Activated B cell treated with CpG ODN at 0.5 μM for 24 hours (primary cell): ENCODE measurements at regions not wholly inside any gene's neighbourhood (a gene's known extent, or its start where the extent isn't known, plus 50 kb on each side); places are given as distances from the start of the nearest gene placed in this dataset.

ENCODE experiments used
- ATAC-seq: fragments of 200-7000 bp; cut with Tn5 transposase; one replicate; pipeline ENCODE4 v1.10.0; 2021; ENCODE audit warnings: low read depth, mild to moderate bottlenecking, moderate library complexity
- CTCF ChIA-PET: fragments of 350-600 bp; sonication (Branson Sonifier 250); formaldehyde crosslinking; loops from one replicate; lab custom pipeline; 2021; ENCODE audit warnings: antibody characterized with exemption; lab: Charles Lee
- POLR2A ChIA-PET: fragments of 350-600 bp; sonication (Branson Sonifier 250); formaldehyde crosslinking; loops from one replicate; lab custom pipeline; 2021; ENCODE audit warnings: antibody characterized with exemption; lab: Charles Lee
- DNase-seq: peaks from one replicate; pipeline ENCODE4 v3.0.0; 2022
- H3K27ac Mint-ChIP-seq: one replicate; pipeline ENCODE4 v1.8.0; 2020; ENCODE audit warnings: mixed read lengths
- H3K27me3 Mint-ChIP-seq: one replicate; pipeline ENCODE4 v1.8.0; 2021; ENCODE audit warnings: mixed read lengths
- H3K36me3 Mint-ChIP-seq: one replicate; pipeline ENCODE4 v1.8.0; 2021; ENCODE audit warnings: low read depth, mixed read lengths
- H3K4me1 Mint-ChIP-seq: one replicate; pipeline ENCODE4 v1.8.0; 2021; ENCODE audit warnings: mixed read lengths
- H3K4me3 Mint-ChIP-seq: one replicate; pipeline ENCODE4 v1.8.0; 2020; ENCODE audit warnings: mild to moderate bottlenecking, mixed read lengths
- H3K9me3 Mint-ChIP-seq: one replicate; pipeline ENCODE4 v1.8.0; 2020; ENCODE audit warnings: mixed read lengths
- CTCF ChIP-seq: fragments of 200-600 bp; IDR thresholded peaks from one replicate; pipeline ENCODE4 v1.8.0; 2022; ENCODE audit warnings: antibody characterized with exemption, mild to moderate bottlenecking
- intact Hi-C: fragments of 100-400 bp; cut with micrococcal nuclease; formaldehyde crosslinking; loops from one replicate; pipeline ENCODE4 v1.15.1; 2024

DNA sequence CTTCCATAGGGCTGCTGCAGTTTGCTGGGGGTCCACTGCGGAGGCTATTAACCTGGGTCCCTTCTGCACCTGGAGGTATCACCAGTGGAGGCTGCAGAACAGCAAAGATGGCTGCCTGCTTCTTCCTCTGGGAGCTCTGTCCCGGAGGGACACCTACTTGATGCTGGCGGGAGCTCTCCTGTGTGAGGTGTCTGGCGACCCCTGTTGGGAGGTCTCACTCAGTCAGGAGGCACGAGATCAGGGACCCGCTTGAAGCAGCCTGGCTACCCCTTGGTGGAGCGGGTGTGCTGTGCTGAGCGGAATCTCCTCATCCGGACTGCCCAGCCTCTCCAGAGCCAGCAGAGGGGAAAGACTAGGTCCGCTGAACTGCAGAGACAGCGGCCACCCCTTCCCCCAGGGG, 56.0 kb upstream of the CTXND1 start:
- intact Hi-C loops, result loop anchor here (5.0 kb wide), 1 partner anchor 926 kb away; no protein-coding TSS in a partner anchor
- TF ChIP-seq CTCF, result no peak
- Mint-ChIP-seq H3K4me3 (no peak overlapping the region), H3K4me1 (no peaks in the 10 kb centered on the region), H3K36me3 (no peaks in the 10 kb centered on the region), H3K27me3 (peaks cover 14% of the 10 kb centered on the region), H3K27ac (no peak overlapping the region), H3K9me3 (peaks cover 4% of the 10 kb centered on the region)
- ATAC-seq (no peak), DNase-seq (no peak)
- ChIA-PET POLR2A (no interaction called here), CTCF (no interaction called here)

DNA sequence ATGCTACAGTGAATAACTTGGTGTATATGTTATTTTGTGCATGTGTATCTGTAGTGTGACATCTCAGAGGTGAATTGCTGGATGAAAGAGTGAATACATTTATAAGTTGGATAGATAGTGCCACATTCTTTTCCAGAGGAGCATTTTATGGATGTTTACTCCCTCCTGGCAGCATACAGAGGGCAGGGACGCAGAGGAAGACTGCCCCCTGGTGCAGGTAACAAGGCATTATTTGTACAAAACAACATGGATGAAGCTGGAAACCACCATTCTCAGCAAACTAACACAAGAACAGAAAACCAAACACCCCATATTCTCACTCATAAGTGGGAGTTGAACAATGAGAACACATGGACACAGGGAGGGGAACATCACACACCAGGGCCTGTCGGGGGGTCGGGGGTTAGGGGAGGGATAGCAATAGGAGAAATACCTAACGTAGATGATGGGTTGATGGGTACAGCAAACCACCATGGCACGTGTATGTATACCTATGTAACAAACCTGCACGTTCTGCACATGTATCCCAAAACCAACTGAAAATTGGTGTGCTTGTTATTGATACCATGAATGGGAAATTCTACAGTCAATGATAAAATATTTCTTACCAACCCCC, 57.9 kb upstream of the CTXND1 start:
- POLR2A ChIA-PET, result no interaction called here
- CTCF ChIA-PET, result no interaction called here

DNA sequence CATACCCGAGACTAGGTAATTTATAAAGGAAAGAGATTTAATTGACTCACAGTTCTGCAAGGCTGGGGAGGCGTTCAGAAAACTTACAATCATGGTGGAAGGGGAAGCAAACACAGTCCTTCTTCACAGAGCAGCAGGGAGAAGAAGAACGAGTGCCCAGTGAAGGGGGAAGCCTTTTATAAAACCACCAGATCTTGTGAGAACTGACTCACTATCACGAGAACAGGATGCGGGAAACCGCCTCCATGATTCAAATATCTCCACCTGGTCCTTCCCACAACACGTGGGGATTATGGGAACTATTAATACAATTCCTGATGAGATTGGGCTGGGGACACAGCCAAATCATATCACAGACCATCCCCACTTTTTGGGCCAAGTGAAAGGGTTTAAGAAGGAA, 58.8 kb upstream of the CTXND1 start:
- H3K9me3 Mint-ChIP-seq, result no peaks in the 10 kb centered on the region
- H3K4me3 Mint-ChIP-seq, result no peak overlapping the region
- intact Hi-C loops, result no loop called here

More for the DNA sequence above, 57.9 kb upstream of the CTXND1 start:
- no peak for DNase-seq
- no peak for TF ChIP-seq CTCF
- Mint-ChIP-seq H3K36me3 (no peaks in the 10 kb centered on the region), H3K27ac (no peak overlapping the region), H3K4me3 (no peak overlapping the region), H3K27me3 (peaks cover 21% of the 10 kb centered on the region), H3K4me1 (no peaks in the 10 kb centered on the region), H3K9me3 (no peaks in the 10 kb centered on the region)
- ATAC-seq, result no peak
- intact Hi-C loops, result loop anchor here (5.0 kb wide), 1 partner anchor 928 kb away; no protein-coding TSS in a partner anchor

DNA sequence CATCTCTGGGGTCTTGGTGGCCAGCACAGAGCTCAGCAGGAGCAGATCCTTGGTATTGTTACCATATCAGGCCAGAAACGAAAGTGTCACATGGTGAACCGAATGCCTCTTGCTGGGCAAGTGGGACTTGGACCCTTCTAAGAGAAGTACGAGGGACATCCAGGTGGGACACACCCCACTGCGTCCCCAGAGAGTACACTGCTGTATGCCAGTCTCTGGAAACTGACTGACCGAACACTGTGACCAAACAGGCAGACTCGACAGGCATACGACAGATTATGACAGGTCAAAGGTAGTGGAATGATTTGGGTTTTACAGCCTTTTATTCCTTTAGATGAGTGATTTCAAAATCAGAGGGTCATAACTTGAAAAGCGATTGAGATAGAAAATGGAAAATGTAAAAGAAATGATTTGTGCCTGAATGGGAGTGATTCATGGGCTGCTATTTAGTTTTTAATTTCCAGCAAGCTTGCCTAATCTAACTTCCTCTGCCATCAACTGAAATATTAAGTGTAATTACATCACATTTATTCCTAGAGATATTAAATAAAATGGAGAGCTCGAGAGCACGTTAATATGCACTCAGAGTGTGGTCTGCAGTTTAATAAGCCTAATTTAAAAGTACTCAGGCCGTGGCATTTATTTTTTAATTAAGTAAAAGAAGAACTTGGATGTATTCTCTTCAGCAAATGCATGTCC, 63.4 kb upstream of the CTXND1 start:
- no peaks in the 10 kb centered on the region for H3K9me3 Mint-ChIP-seq
- ChIA-PET CTCF (no interaction called here), POLR2A (no interaction called here)
- intact Hi-C loops, result no loop called here
- H3K4me3 Mint-ChIP-seq, result no peak overlapping the region
- peaks cover 17% of the 10 kb centered on the region for H3K27me3 Mint-ChIP-seq
- DNase-seq (no peak), ATAC-seq (no peak)
- H3K36me3 Mint-ChIP-seq, result no peaks in the 10 kb centered on the region
- TF ChIP-seq CTCF, result no peak
- H3K27ac Mint-ChIP-seq, result no peak overlapping the region
- no peaks in the 10 kb centered on the region for H3K4me1 Mint-ChIP-seq

More for the DNA sequence above, 58.8 kb upstream of the CTXND1 start:
- no peak for TF ChIP-seq CTCF
- H3K36me3 Mint-ChIP-seq, result no peaks in the 10 kb centered on the region
- no peak for ATAC-seq
- CTCF ChIA-PET, result no interaction called here
- DNase-seq, result no peak
- POLR2A ChIA-PET, result no interaction called here
- no peaks in the 10 kb centered on the region for H3K4me1 Mint-ChIP-seq
- peaks cover 22% of the 10 kb centered on the region for H3K27me3 Mint-ChIP-seq
- no peak overlapping the region for H3K27ac Mint-ChIP-seq

- ChIA-PET CTCF (no interaction called here), POLR2A (no interaction called here)
- no peaks in the 10 kb centered on the region for H3K9me3 Mint-ChIP-seq
- no peak for TF ChIP-seq CTCF
- no peak overlapping the region for H3K4me3 Mint-ChIP-seq
- DNase-seq, result no peak
- ATAC-seq, result no peak
- peaks cover 19% of the 10 kb centered on the region for H3K27me3 Mint-ChIP-seq
- no peaks in the 10 kb centered on the region for H3K36me3 Mint-ChIP-seq
- no peak overlapping the region for H3K27ac Mint-ChIP-seq
- intact Hi-C loops, result no loop called here
- H3K4me1 Mint-ChIP-seq, result no peaks in the 10 kb centered on the region
Measured at GRCh38 chr15:80317389-80318182, 65.6 kb upstream of the CTXND1 start.
